Testis (tissue), 2 donors: ENCODE measurements at regions not wholly inside any gene's neighbourhood (a gene's known extent, or its start where the extent isn't known, plus 50 kb on each side); places are given as distances from the start of the nearest gene placed in this dataset.

ENCODE experiments used
- CTCF ChIP-seq, 3 experiments: fragments of 450-650 bp in 2 of 3; fragments of 200-600 bp in 1 of 3; sonication (generic) in 1 of 3; IDR thresholded peaks; one replicate each; pipeline ENCODE4 v1.5.1; 2016 to 2019; ENCODE audit warnings: antibody characterized with exemption in 3 of 3, mild to moderate bottlenecking in 2 of 3, moderate library complexity in 1 of 3
- POLR2A ChIP-seq: fragments of 450-650 bp; IDR thresholded peaks from one replicate; pipeline ENCODE4 v1.6.1; 2017; ENCODE audit warnings: antibody characterized with exemption, mild to moderate bottlenecking, moderate library complexity

GRCh38 chr2:220226076-220226475, 598.6 kb downstream of the SLC4A3 start:
- TF ChIP-seq CTCF (IDR thresholded peaks at IDR 0.05) (no peak), POLR2A (no peak)
